GM12875 (cell line): ENCODE measurements at regions not wholly inside any gene's neighbourhood (a gene's known extent, or its start where the extent isn't known, plus 50 kb on each side); places are given as distances from the start of the nearest gene placed in this dataset.

Experiments
- H3K4me3 ChIP-seq: one replicate; pipeline ENCODE4 v1.5.1; 2011; ENCODE audit warnings: low read depth, low read length, control low read depth
- CTCF ChIP-seq: IDR thresholded peaks from 2 replicates; pipeline ENCODE4 v1.5.1; 2011; ENCODE audit warnings: low read depth, mild to moderate bottlenecking, control low read depth, inconsistent platforms, low read length, moderate library complexity, borderline replicate concordance; ENCODE audit not compliant: insufficient read depth

- no peak for TF ChIP-seq CTCF
- H3K4me3 ChIP-seq = no peak overlapping the region
Measured at GRCh38 chr1:112057736-112058135, 68.3 kb upstream of the KCND3 start.

GRCh38 chr1:112058815-112059450 lies 69.5 kb upstream of the KCND3 start:
- no peak for TF ChIP-seq CTCF
- H3K4me3 ChIP-seq = no peak overlapping the region

DNA sequence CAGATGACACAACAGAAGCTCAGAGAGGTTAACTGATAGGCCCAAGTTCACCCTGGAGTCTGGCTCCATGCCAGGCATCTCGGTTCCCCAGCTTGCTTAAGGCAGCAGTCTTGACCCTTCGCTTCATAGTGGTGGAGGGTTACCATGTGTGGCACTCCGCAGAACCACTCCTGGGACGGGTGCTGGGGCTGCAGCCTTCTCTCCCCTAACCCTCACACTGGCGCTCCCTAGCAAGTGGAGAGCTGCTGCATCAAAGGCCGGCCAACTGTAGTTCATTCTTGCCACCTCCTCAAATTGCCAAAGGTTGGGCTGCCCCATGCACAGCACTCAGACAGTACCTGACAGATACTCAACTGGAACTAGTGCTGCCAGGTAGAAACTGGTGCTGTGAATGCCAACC lies 70.2 kb upstream of the KCND3 start:
- H3K4me3 ChIP-seq = no peak overlapping the region

GRCh38 chr1:112060261-112060660 lies 70.8 kb upstream of the KCND3 start:
- no peak for TF ChIP-seq CTCF
- H3K4me3 ChIP-seq = no peak overlapping the region

More for the DNA sequence above, 70.2 kb upstream of the KCND3 start:
- TF ChIP-seq CTCF = no peak

GRCh38 chr1:112061056-112061455 lies 71.6 kb upstream of the KCND3 start:
- no peak overlapping the region for H3K4me3 ChIP-seq
- no peak for TF ChIP-seq CTCF

DNA sequence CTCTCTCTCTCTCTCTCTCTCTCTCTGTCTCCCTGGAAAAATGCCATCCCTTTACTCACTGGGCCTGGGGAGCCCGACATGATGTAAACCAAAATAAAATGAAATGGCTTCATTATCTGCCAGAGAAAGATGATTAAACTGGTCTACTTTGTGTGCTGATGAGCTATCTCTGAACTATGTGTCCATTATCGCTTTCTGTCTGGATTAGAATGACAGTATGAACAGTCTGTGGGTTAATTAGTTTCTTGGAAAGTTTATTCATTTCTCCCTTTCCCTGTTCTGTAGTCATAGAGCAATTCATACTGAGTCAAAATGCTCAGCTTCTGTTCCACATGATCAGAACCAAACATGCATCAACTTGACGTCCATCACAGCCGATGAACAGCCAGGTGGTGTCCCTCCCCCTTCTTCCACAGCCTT lies 72.4 kb upstream of the KCND3 start:
- TF ChIP-seq CTCF = no peak
- H3K4me3 ChIP-seq = no peak overlapping the region
